Renal cortical epithelial cell (primary cell): ENCODE measurements at regions not wholly inside any gene's neighbourhood (a gene's known extent, or its start where the extent isn't known, plus 50 kb on each side); places are given as distances from the start of the nearest gene placed in this dataset.
"Not testable (repeated sequence)": the region's sequence is repeated elsewhere in the genome, so short reads cannot be mapped to it uniquely, and the experiment has no call there.

Experiments used
- DNase-seq: peaks from one replicate; pipeline ENCODE4 v3.0.0-alpha.2; 2011; ENCODE audit warnings: low read depth

DNA sequence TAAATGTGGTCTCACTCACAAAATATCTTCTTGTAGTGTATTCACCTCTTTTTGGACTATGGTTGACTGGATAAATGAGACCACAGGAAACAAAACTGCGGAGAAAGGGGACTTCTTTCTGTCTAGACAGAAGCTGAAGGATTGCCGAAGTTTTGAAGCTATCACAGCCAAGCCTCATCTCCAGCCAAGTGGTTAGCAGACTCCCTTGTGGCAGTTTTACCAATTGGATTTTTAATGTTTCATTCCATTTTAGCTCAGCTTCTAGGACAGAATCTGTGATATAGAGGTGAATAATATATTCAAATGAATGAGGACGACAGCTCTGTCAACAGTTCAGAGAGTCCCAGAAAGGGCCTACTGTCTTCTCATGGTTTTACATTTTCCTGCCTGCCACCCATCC lies 215.7 kb upstream of the ZNF608 start:
- DNase-seq = no peak

DNA sequence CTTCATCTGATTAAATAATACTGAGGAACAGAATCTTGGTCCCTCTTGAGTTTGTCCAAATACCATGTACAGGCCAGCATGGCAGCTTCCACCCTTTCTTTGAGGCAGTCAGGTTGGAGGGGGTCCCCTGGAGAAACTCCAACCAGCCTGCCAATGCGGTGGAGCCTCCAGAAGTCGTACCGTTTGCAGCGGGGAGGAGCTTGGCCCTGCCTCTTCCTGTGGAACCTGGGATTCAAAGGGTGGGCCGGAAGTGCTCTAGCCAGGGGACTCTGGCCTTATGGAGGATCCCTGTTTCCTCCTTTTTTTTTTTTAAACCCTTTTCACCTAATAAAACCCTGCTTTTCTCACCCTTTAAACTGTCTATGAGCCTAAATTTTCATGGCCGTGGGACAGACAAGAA lies 216.3 kb upstream of the ZNF608 start:
- DNase-seq = no peak

DNA sequence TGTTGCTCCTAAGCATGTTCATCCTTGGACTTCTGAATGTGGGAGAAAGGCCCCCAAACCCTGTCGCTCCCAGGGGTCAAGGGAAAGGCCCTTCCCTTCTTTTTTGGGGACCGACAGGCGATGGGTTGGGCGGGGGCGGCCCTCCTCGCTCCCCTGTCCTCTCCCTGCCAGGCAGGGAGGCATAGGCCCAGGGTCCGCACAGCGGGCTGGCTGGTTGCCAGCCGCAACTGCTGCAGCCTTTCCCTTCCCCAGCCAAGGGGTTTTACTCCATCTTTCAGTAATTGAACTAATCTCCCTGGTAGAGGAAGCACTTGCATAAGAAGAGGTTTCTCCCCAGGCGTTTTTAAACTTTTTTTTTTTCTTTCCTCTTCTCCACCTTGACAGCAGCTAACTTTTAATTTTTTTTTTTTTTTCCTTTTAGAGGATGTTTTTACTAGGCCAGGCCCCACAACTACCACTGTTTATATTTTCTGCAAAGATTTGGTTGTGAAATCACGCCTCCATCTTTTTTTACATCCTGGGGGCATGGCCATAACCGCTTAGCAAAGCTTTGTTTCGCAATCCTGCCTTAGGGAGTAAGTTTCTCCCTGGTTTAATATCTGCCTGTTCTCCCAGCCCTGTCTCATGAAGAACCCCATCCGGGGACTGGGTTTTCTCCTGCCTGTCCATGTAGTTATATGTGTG lies 216.9 kb upstream of the ZNF608 start:
- DNase-seq = peak; percentile 93

GRCh38 chr5:124966741-124967140 lies 220.3 kb upstream of the ZNF608 start:
- DNase-seq = not testable (repeated sequence)

DNA sequence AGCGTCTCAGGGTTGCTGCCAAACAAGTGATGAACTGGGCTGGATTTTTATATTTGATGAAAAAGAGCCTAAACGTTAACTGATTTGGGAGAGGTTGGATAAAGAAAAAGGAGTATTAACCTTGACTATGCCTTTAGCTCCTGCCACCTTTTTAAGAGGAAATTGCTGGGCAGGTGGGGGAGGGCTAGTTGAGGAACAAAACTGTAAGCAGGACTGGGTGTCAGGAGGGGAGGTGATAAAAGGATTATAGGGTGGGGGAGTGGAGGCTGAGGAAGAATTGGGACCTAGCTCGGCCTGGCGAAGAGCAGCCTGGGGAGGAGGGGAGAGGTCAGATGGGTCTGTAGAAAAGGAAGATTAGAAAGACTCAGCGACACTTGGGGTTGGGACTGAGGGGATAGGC lies 223.9 kb upstream of the ZNF608 start:
- DNase-seq = not testable (repeated sequence)

GRCh38 chr5:124972703-124973102 lies 226.3 kb upstream of the ZNF608 start:
- no peak for DNase-seq

DNA sequence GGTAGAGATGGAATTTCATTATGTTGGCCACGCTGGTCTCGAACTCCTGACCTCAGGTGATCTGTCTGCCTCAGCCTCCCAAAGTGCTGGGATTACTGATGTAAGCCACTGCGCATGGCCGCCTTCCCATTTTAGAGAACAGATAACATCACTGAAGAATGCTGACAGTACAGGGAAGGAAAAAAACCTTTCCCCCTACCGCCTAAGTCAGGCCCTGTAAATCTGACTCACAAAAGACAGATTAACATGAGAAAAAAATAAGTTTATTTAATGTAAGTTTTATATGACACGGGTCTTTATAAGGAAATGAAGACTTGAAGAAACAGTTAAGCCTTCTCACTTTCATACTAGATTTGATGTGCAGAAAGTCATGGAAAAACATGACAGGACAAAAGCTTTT lies 227.2 kb upstream of the ZNF608 start:
- no peak for DNase-seq

GRCh38 chr5:124976086-124976485 lies 229.6 kb upstream of the ZNF608 start:
- DNase-seq = no peak

- DNase-seq = peak; percentile 67
Measured at GRCh38 chr5:124979251-124979650, 232.8 kb upstream of the ZNF608 start.

DNA sequence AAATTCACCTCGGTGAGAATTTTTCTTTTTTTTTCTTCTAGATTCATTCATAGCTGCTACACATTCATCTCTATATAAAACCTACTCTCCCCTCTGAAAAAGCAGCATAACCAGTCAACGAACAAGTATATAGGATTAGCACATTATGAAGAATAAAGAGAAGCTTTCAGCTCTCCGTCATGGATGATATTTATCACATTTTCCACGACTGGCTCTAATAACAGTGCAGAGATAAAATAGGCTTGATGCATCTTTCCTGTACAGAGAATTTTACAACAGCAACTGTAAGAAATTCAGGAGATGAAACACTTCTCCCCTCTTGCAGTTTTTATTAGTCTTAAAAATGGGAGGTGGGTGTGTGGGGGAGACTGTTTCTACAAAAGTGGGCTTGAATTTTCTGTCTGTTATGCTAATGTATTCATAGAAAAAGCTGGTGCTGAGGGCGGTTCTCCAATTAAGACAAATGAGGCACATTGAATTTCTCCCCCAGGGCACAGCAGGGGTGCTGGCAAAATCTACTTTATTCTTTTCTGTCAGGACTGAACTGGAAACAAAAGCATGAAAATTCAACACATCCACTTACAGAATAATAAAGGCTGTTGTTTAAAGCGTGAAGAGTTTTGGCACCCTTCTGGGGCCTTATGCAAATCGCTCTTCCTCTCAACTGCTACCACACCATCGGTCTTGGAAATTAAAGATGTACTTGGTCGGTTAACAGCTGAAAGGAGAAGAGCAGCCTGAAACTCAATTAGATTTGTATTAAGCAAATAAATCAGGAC lies 233.9 kb upstream of the ZNF608 start:
- peak; percentile 57 for DNase-seq

DNA sequence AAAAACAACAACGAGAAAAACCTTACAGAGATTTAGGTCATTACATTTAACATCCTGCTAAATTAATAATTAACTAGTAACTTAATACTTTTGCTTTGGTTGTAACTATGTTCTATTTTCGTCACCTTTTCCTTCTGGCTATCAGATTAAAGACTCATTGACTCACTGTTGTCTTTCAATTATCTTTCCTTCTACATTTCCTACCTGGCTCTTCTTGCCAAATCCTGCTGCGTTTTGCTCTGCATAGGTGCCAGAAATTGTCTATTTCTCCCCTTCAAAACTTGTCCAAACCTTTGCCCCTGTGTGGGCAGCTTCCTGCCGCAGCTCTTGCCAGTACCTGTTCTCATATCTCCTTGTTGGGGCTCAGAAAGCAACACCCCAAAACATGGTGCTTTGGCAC lies 235.5 kb upstream of the ZNF608 start:
- DNase-seq = peak; percentile 91

GRCh38 chr5:124986170-124986569 lies 239.7 kb upstream of the ZNF608 start:
- no peak for DNase-seq

GRCh38 chr5:124986667-124987066 lies 240.2 kb upstream of the ZNF608 start:
- DNase-seq = no peak

GRCh38 chr5:124987786-124988185 lies 241.3 kb upstream of the ZNF608 start:
- not testable (repeated sequence) for DNase-seq

DNA sequence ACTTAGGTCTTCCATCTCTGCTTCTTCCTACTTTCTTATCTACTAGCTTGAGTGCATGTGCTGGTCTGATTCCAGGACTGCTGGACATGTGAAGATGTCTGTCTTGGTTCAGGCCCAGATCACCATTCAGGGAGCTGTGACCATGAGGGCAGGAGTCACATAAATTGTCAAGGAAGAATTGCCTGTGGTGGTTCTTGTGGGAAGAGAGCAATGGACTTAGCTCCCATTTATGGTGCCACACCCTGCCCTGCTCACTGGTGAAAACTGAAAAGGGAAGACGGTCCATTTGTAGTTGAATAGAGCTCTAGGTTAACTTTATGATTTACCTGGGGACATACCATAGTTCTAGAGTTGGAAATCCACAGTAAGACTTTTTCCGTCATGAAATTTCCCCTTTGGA lies 244.3 kb upstream of the ZNF608 start:
- DNase-seq = no peak

GRCh38 chr5:124995421-124995820 lies 249.0 kb upstream of the ZNF608 start:
- DNase-seq = no peak

GRCh38 chr5:124996023-124996763 lies 249.8 kb upstream of the ZNF608 start:
- no peak for DNase-seq

DNA sequence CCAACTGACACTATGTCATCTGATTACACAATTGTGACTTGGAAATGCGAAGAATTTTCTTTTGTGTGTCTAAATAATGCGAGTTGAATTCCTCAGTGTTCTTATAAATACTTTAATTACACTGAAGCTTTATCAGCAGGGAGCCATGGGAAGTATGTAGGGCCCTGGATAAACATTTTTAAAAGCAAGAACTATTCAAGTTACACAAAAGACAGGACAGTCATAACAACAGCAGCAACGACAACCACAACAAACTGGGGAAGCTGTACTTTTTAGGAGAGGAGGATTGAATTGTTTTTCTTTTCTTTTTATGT lies 250.3 kb upstream of the ZNF608 start:
- peak; percentile 81 for DNase-seq

DNA sequence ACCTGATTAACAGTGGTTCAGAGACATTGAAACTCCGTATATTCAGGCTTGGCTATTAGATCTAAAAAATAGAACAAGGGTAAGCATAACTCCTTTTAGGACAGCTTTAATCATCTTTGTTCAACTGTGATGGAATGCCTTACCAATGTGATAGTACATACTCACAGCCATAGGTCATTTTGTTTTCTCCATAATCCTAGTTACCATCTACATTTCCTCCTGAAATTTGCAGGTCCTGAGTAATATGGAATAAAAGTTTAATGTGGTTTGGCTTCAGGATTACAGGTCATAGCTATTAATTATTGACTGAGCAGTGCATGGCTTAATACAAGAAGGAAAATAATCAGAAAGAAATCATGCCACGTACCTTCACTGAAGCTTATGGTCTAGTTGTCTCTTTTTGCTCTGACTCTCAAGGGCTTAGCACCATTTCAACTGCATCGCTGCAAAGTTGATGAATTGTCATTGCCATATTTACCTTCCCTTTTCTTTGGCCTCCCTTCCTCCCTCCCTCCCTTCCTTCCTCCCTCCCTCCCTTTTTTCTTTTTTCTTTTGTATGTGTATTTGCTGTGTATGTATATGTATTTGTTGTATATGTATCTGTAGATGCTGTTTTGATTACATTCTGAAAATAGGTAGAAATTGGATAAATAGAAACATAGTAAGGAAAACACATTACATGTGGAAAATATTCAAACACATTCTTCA lies 250.9 kb upstream of the ZNF608 start:
- DNase-seq = peak; percentile 94

DNA sequence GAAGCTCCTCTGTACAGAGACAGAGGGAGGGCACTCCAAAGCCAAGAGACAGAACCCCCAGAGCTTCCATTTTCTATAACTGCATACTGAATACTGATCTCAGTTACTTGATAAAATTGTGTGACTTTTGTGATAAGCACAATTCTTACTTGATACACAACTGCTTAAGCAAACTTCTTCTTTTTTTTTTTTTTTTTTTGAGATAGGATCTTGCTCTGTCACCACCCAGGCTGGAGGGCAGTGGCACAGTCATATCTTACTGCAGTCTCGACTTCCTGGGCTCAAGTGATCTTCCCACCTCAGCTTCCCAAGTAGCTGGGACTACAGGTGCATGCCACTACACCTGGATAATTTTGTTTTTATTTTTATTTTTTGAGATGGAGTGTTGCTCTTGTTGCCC lies 252.1 kb upstream of the ZNF608 start:
- no peak for DNase-seq

DNA sequence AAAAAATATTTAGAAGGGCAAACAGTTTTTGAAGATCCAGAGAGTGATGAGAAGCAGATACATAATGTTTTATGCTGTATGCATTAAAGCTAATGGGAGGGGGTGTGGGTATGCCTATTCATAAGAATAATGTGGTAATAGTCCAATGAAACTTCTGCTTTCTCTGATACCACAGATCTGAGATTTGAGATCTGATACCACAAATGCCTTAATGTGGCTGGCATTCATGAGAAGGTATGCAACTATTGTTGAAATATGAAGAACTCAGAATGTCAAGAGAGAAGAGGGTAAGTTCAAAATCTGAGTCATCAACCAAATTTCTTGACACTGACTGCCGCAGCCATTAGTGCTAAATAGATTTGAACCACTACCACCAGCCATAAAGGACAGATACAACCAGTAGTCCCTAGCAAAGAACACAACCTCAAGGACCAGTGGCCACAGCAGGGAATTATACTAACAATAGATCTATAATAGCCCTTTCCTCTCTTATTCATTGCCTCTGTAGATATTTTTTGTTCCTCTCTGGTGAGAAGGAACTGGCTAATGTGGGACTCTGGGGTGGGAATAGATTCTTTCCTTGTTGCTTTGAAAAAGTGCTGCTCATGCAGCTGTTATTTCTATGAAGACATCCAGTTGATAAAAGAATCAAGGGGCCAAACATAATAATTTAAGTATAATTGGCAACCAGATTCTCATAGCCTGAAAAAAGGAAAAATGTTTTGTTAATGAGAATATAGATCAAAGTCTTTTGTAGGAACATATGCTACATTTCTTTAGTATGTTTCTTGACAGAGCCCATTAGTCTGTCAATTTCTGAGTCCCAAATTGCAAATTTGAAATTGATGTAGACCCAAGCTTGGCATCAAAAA lies 256.5 kb upstream of the ZNF608 start:
- no peak for DNase-seq
